ENCODE measurements at regions not wholly inside any gene's neighbourhood (a gene's known extent, or its start where the extent isn't known, plus 50 kb on each side); places are given as distances from the start of the nearest gene placed in this dataset.
"Not testable (repeated sequence)": the region's sequence is repeated elsewhere in the genome, so short reads cannot be mapped to it uniquely, and the experiment has no call there.

DNA sequence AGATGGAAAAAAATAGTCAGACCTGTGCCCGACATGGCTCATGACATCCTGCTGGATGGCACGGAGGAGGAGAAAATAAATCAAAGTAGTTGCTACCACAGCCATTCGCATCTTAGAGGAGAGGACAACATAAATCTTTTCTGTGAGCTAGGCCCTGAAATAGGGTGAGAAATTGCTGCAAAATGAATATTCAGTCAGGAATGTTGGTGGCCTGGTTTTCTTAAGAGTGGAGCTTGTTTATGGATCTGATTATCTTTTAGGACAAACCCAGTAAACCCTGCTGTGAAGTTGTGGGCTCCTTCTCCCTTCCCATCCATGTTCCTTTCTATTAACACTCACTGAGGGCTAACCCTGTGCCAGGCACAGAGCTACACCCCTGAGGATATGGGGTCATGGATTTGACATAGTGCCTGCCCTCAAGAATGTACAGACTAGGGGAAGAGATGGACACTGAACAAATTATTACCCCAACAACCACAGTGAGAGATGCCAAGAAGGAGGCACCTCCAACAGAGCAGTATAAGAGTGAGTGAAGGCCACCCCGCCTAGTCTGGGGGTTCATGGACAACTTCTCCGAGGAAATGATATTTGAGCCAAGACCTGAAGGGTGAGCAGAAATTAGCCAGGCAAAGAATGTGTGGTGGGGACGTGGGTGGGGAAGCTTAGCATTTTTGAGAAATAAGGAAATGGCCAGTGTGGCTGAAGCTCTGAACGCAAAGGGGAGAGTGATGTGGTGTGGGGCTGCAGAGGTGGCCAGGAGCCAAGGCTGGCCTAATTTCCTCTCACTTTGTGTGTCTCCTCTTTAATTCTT lies 68.9 kb upstream of the ARL8B start:
- Histone ChIP-seq H3K9me2 (ENCODE audit: insufficient read depth, low read length) (no peaks in the 10 kb centered on the region), H4K20me1 (ENCODE audit: insufficient read depth) (no peaks in the 10 kb centered on the region), H3K27ac (ENCODE audit: low read length) (no peak overlapping the region), H3F3A (ENCODE audit: insufficient read depth, low read length, poor library complexity, severe bottlenecking) (no peaks in the 10 kb centered on the region), H3K4me2 (ENCODE audit: low read length) (no peak overlapping the region), H3K36me3 (ENCODE audit: insufficient read depth, low read length) (no peaks in the 10 kb centered on the region), H3K27me3 (ENCODE audit: insufficient read depth, low read depth, low read length) (no peaks in the 10 kb centered on the region), H3K9ac (ENCODE audit: low read length) (no peak overlapping the region), H3K79me2 (replicated peaks; ENCODE audit: insufficient read depth, low read length) (no peaks in the 10 kb centered on the region), H2AFZ (ENCODE audit: low read depth, low read length) (no peak overlapping the region), H3K4me3 (ENCODE audit: low read length) (no peak overlapping the region), H3K9me3 (ENCODE audit: low read length) (no peaks in the 10 kb centered on the region)
- TF ChIP-seq SMC3 (conservative IDR thresholded peaks at IDR 0.05; ENCODE audit: poor library complexity) (no peak), TAF1 (IDR thresholded peaks at IDR 0.05; ENCODE audit: low read depth) (no peak), EP300 (conservative IDR thresholded peaks at IDR 0.05; ENCODE audit: poor library complexity, severe bottlenecking) (no peak), RAD21 (conservative IDR thresholded peaks at IDR 0.05) (no peak), EZH2 (IDR thresholded peaks at IDR 0.05; ENCODE audit: borderline replicate concordance, insufficient read depth, low read length, poor library complexity, severe bottlenecking) (no peak), POLR2AphosphoS5 (IDR thresholded peaks at IDR 0.05) (no peak), MXI1 (conservative IDR thresholded peaks at IDR 0.05; ENCODE audit: poor library complexity, severe bottlenecking) (no peak)
- TF ChIP-seq, protein P1, sequence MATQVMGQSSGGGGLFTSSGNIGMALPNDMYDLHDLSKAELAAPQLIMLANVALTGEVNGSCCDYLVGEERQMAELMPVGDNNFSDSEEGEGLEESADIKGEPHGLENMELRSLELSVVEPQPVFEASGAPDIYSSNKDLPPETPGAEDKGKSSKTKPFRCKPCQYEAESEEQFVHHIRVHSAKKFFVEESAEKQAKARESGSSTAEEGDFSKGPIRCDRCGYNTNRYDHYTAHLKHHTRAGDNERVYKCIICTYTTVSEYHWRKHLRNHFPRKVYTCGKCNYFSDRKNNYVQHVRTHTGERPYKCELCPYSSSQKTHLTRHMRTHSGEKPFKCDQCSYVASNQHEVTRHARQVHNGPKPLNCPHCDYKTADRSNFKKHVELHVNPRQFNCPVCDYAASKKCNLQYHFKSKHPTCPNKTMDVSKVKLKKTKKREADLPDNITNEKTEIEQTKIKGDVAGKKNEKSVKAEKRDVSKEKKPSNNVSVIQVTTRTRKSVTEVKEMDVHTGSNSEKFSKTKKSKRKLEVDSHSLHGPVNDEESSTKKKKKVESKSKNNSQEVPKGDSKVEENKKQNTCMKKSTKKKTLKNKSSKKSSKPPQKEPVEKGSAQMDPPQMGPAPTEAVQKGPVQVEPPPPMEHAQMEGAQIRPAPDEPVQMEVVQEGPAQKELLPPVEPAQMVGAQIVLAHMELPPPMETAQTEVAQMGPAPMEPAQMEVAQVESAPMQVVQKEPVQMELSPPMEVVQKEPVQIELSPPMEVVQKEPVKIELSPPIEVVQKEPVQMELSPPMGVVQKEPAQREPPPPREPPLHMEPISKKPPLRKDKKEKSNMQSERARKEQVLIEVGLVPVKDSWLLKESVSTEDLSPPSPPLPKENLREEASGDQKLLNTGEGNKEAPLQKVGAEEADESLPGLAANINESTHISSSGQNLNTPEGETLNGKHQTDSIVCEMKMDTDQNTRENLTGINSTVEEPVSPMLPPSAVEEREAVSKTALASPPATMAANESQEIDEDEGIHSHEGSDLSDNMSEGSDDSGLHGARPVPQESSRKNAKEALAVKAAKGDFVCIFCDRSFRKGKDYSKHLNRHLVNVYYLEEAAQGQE (IDR thresholded peaks at IDR 0.05; ENCODE audit: borderline replicate concordance), result no peak
- TF ChIP-seq, protein P2, sequence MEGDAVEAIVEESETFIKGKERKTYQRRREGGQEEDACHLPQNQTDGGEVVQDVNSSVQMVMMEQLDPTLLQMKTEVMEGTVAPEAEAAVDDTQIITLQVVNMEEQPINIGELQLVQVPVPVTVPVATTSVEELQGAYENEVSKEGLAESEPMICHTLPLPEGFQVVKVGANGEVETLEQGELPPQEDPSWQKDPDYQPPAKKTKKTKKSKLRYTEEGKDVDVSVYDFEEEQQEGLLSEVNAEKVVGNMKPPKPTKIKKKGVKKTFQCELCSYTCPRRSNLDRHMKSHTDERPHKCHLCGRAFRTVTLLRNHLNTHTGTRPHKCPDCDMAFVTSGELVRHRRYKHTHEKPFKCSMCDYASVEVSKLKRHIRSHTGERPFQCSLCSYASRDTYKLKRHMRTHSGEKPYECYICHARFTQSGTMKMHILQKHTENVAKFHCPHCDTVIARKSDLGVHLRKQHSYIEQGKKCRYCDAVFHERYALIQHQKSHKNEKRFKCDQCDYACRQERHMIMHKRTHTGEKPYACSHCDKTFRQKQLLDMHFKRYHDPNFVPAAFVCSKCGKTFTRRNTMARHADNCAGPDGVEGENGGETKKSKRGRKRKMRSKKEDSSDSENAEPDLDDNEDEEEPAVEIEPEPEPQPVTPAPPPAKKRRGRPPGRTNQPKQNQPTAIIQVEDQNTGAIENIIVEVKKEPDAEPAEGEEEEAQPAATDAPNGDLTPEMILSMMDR (IDR thresholded peaks at IDR 0.05; ENCODE audit: poor library complexity, severe bottlenecking), result no peak

DNA sequence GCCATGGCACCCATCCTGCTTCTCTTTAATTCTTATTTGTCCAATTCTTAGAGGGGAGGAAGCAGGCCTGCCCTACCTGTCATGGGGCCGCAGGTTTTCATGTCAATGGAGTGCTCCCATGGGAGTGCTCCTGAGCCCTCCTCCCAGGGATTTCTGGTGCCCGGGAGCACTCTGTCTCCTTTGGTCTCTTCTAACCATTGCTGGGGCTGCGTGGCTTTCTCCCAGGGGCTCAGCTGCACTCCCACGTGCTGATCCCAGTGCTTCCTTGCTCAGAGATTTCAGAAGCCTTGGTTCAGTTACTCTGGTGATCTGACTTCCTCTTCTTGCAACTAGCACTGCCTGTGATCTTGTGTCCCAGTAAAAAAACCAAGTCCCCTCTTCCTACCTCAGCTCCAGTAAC lies 68.0 kb upstream of the ARL8B start:
- Histone ChIP-seq H3K27ac (ENCODE audit: low read length) (no peak overlapping the region), H3K79me2 (replicated peaks; ENCODE audit: insufficient read depth, low read length) (no peaks in the 10 kb centered on the region), H3K4me2 (ENCODE audit: low read length) (no peak overlapping the region), H3F3A (ENCODE audit: insufficient read depth, low read length, poor library complexity, severe bottlenecking) (no peaks in the 10 kb centered on the region), H3K36me3 (ENCODE audit: insufficient read depth, low read length) (no peaks in the 10 kb centered on the region), H3K9me3 (ENCODE audit: low read length) (no peaks in the 10 kb centered on the region), H3K4me3 (ENCODE audit: low read length) (no peak overlapping the region), H4K20me1 (ENCODE audit: insufficient read depth) (no peaks in the 10 kb centered on the region), H3K27me3 (ENCODE audit: insufficient read depth, low read depth, low read length) (no peaks in the 10 kb centered on the region), H2AFZ (ENCODE audit: low read depth, low read length) (no peak overlapping the region), H3K9me2 (ENCODE audit: insufficient read depth, low read length) (no peaks in the 10 kb centered on the region), H3K9ac (ENCODE audit: low read length) (no peak overlapping the region)
- TF ChIP-seq SMC3 (conservative IDR thresholded peaks at IDR 0.05; ENCODE audit: poor library complexity), result no peak
- no peak for TF ChIP-seq TAF1 (IDR thresholded peaks at IDR 0.05; ENCODE audit: low read depth)
- no peak for TF ChIP-seq EP300 (conservative IDR thresholded peaks at IDR 0.05; ENCODE audit: poor library complexity, severe bottlenecking)
- TF ChIP-seq, protein P2 (IDR thresholded peaks at IDR 0.05; ENCODE audit: poor library complexity, severe bottlenecking), result no peak
- TF ChIP-seq POLR2AphosphoS5 (IDR thresholded peaks at IDR 0.05), result no peak
- TF ChIP-seq MXI1 (conservative IDR thresholded peaks at IDR 0.05; ENCODE audit: poor library complexity, severe bottlenecking), result no peak
- TF ChIP-seq, protein P1 (IDR thresholded peaks at IDR 0.05; ENCODE audit: borderline replicate concordance), result no peak
- TF ChIP-seq RAD21 (conservative IDR thresholded peaks at IDR 0.05), result no peak
- TF ChIP-seq EZH2 (IDR thresholded peaks at IDR 0.05; ENCODE audit: borderline replicate concordance, insufficient read depth, low read length, poor library complexity, severe bottlenecking), result no peak

DNA sequence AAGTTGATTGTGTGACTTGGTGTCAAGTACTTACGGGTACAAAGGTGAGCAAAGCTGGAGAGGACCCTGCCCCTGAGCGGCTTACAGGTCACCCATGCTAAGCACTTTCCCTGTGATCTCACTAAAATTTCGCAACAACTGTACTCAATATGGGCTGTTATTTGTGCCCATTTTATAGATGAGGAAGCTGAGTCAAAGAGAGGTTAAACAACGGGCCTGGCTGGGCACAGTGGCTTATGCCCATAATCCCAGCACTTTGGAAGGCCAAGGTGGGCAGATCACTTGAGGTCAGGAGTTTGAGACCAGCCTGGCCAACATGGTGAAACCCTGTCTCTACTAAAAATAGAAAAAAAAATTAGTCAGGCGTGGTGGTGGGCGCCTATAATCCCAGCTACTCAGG lies 67.5 kb upstream of the ARL8B start:
- H3K27me3 ChIP-seq (ENCODE audit: insufficient read depth, low read depth, low read length); H3K4me2 ChIP-seq (ENCODE audit: low read length); H3K27ac ChIP-seq (ENCODE audit: low read length); H4K20me1 ChIP-seq (ENCODE audit: insufficient read depth); H3K79me2 ChIP-seq (replicated peaks; ENCODE audit: insufficient read depth, low read length); H3F3A ChIP-seq (ENCODE audit: insufficient read depth, low read length, poor library complexity, severe bottlenecking); H3K9me2 ChIP-seq (ENCODE audit: insufficient read depth, low read length); H2AFZ ChIP-seq (ENCODE audit: low read depth, low read length); H3K4me3 ChIP-seq (ENCODE audit: low read length); H3K36me3 ChIP-seq (ENCODE audit: insufficient read depth, low read length); H3K9ac ChIP-seq (ENCODE audit: low read length); H3K9me3 ChIP-seq (ENCODE audit: low read length): not testable (repeated sequence)

Measured in neural cell (in vitro differentiated cells).